ENCODE measurements at regions not wholly inside any gene's neighbourhood (a gene's known extent, or its start where the extent isn't known, plus 50 kb on each side); places are given as distances from the start of the nearest gene placed in this dataset.

DNA sequence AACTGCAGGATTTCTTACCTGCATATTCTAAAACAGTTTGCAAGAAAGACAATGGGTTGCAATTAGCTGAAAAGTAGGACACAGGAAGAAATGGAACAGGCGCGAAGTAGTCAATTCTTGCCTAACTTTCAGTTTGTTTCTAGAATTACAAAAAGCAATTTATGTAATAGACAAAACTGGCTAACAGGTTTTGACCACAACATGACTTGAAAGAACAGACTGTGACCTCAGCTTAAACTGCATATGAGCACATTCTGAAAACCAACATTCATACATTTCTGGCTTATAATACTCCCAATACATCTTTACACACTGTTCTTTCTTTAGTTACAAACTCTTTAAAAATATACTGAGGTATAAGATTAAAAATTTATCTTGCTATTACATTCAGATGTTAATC, 405.9 kb upstream of the B3GALT2 start:
- Histone ChIP-seq H3K27ac (no peak overlapping the region), H3K4me3 (no peak overlapping the region), H3K4me1 (no peaks in the 10 kb centered on the region), H3K9me3 (no peaks in the 10 kb centered on the region), H3K27me3 (no peaks in the 10 kb centered on the region), H3K36me3 (no peaks in the 10 kb centered on the region)
- TF ChIP-seq CTCF (IDR thresholded peaks at IDR 0.05 in 4 of 5, conservative IDR thresholded peaks at IDR 0.05 in 1 of 5) (no peak), POLR2A (IDR thresholded peaks at IDR 0.05) (no peak)
- ATAC-seq: no peak
- intact Hi-C loops (cut with DNase I; ENCODE audit: low total_unique reads) (no loop called here), in situ Hi-C loops (cut with MboI; ENCODE audit: low sequenced_read_pairs in 4 of 4) (no loop called here)
- DNase-seq: no peak

DNA sequence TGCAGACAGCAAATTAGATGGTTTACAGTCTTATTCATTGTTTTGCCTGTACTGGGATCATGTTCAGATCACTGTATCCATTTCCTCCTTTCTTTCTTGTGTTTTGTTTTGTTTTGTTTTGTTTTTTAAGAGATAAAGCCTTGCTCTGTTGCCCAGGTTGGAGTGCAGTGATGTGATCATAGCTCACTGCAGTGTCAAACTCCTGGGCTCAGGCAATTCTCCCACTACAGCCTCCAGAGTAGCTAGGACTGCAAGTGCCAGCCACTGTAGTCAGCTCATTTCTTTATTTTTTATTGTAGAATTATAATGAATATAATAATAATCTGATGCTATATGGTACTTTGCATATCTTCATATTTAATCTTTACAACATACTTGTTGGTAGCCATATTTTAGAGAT, 403.7 kb upstream of the B3GALT2 start:
- ATAC-seq (no peak), DNase-seq (no peak)
- no peak overlapping the region for H3K27ac ChIP-seq
- H3K36me3 ChIP-seq: no peaks in the 10 kb centered on the region
- H3K4me3 ChIP-seq: no peak overlapping the region
- H3K27me3 ChIP-seq: no peaks in the 10 kb centered on the region
- H3K9me3 ChIP-seq: no peaks in the 10 kb centered on the region
- intact Hi-C loops (cut with DNase I; ENCODE audit: low total_unique reads) (no loop called here), in situ Hi-C loops (cut with MboI; ENCODE audit: low sequenced_read_pairs in 4 of 4) (no loop called here)
- TF ChIP-seq POLR2A (IDR thresholded peaks at IDR 0.05) (no peak), CTCF (IDR thresholded peaks at IDR 0.05 in 4 of 5, conservative IDR thresholded peaks at IDR 0.05 in 1 of 5) (no peak)
- H3K4me1 ChIP-seq: no peaks in the 10 kb centered on the region

DNA sequence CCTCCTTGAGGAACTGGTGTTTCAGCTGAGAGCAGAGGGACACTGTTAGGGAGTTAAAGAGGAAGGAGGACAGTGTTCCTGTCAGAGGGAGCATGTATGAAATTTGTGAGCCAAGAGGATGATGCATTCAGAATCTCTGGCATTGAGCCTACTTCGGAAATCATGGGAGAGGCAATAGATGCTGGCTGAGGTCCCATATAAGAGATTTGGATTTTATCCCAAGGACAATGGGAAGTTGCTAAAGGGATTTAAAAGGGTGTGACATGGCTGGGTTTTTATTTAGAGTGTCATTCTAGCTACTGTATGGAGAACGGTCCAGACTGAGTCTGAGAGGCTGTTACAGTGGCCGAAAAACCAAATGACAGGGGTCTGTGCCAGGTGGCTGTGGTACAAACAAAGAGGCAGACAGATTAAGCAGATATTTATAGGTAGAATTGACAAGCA, 403.2 kb upstream of the B3GALT2 start:
- ATAC-seq (no peak), DNase-seq (no peak)
- H3K9me3 ChIP-seq: no peaks in the 10 kb centered on the region
- no peak overlapping the region for H3K4me3 ChIP-seq
- TF ChIP-seq CTCF (IDR thresholded peaks at IDR 0.05 in 4 of 5, conservative IDR thresholded peaks at IDR 0.05 in 1 of 5) (no peak), POLR2A (IDR thresholded peaks at IDR 0.05) (no peak)
- intact Hi-C loops (cut with DNase I; ENCODE audit: low total_unique reads): no loop called here
- in situ Hi-C loops (cut with MboI; ENCODE audit: low sequenced_read_pairs in 4 of 4): no loop called here
- H3K36me3 ChIP-seq: no peaks in the 10 kb centered on the region
- H3K27me3 ChIP-seq: no peaks in the 10 kb centered on the region
- H3K27ac ChIP-seq: no peak overlapping the region
- no peaks in the 10 kb centered on the region for H3K4me1 ChIP-seq

- no peak overlapping the region for H3K4me3 ChIP-seq
- ATAC-seq: no peak
- H3K4me1 ChIP-seq: no peaks in the 10 kb centered on the region
- intact Hi-C loops (cut with DNase I; ENCODE audit: low total_unique reads) (no loop called here), in situ Hi-C loops (cut with MboI; ENCODE audit: low sequenced_read_pairs in 4 of 4) (no loop called here)
- no peaks in the 10 kb centered on the region for H3K27me3 ChIP-seq
- no peak overlapping the region for H3K27ac ChIP-seq
- no peaks in the 10 kb centered on the region for H3K9me3 ChIP-seq
- TF ChIP-seq CTCF (IDR thresholded peaks at IDR 0.05 in 4 of 5, conservative IDR thresholded peaks at IDR 0.05 in 1 of 5) (no peak), POLR2A (IDR thresholded peaks at IDR 0.05) (no peak)
- no peaks in the 10 kb centered on the region for H3K36me3 ChIP-seq
- DNase-seq: no peak
Observed at GRCh38 chr1:193588311-193589082, 402.1 kb upstream of the B3GALT2 start.
